AG04449 (cell line): ENCODE measurements at regions not wholly inside any gene's neighbourhood (a gene's known extent, or its start where the extent isn't known, plus 50 kb on each side); places are given as distances from the start of the nearest gene placed in this dataset.
A peak's percentile ranks its signal among the peaks of the same experiment; 100 is the strongest.

Source experiments
- CTCF ChIA-PET: fragments of 350-600 bp; formaldehyde crosslinking; extraction: SDS; loops from one replicate; lab custom pipeline; 2021; ENCODE audit warnings: antibody characterized with exemption; lab: Yijun Ruan, JAX
- POLR2A ChIA-PET: fragments of 400-600, 350-600 bp; formaldehyde crosslinking; extraction: SDS; loops from one replicate; lab custom pipeline; 2020; ENCODE audit warnings: antibody characterized with exemption, inconsistent platforms; lab: Yijun Ruan, JAX
- DNase-seq: peaks from one replicate; pipeline ENCODE4 v3.0.0-alpha.2; 2010; ENCODE audit warnings: low read depth, low spot score
- H3K4me3 ChIP-seq: 2 replicates; pipeline ENCODE4 v1.5.1; 2011; ENCODE audit warnings: low read depth, mild to moderate bottlenecking, control low read depth, low read length
- CTCF ChIP-seq: IDR thresholded peaks from one replicate; pipeline ENCODE4 v1.5.1; 2011; ENCODE audit warnings: mild to moderate bottlenecking, moderate library complexity, low read length, control low read depth, inconsistent platforms; ENCODE audit not compliant: insufficient read depth; ENCODE audit errors: missing control alignments

GRCh38 chr5:142475102-142475513 is 150.3 kb upstream of the SPRY4 start:
- no peak for TF ChIP-seq CTCF
- CTCF ChIA-PET: no interaction called here
- H3K4me3 ChIP-seq: no peak overlapping the region
- DNase-seq: no peak
- POLR2A ChIA-PET: no interaction called here

- ChIA-PET POLR2A (interaction anchor here (0.7 kb wide), 1 partner anchor 157 kb away, joined by 3 read pairs; no protein-coding TSS in a partner anchor), CTCF (interaction anchor here (0.7 kb wide), 1 partner anchor 149 kb away, joined by 3 read pairs; no protein-coding TSS in a partner anchor)
- no peak for DNase-seq
- no peak overlapping the region for H3K4me3 ChIP-seq
- no peak for TF ChIP-seq CTCF
Observed at GRCh38 chr5:142474431-142475094, 149.7 kb upstream of the SPRY4 start.

DNA sequence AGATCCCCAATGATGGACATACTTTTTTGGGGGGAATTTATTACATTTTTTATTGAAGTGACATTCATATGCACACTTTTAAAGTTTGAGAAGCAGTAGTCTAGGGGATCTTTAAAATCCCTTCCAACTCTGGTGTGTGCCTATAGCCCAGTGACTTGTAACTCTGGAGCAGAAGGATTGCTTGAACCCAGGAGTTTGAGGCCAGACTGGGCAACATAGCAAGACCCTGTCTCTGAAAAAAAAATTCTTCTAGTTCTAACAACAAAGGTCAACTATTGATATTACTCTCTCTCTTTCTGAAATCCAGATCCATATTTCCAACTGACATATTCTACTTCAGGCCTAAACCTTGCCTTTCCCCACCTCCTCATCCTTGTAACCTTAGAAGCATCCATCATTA is 148.2 kb upstream of the SPRY4 start:
- ChIA-PET CTCF (interaction anchor here (0.6 kb wide), 1 partner anchor 226 kb away, joined by 3 read pairs; no protein-coding TSS in a partner anchor), POLR2A (no interaction called here)
- H3K4me3 ChIP-seq: no peak overlapping the region
- TF ChIP-seq CTCF: no peak
- no peak for DNase-seq

- POLR2A ChIA-PET: interaction anchor here (0.6 to 1.2 kb wide), 3 partner anchors 46 to 148 kb away, joined by 3 to 5 read pairs (median 3); partner anchors contain the start of gene SPRY4
- CTCF ChIA-PET: interaction anchor here (0.7 kb wide), 1 partner anchor 321 kb away, joined by 3 read pairs; no protein-coding TSS in a partner anchor
- no peak for TF ChIP-seq CTCF
- H3K4me3 ChIP-seq: no peak overlapping the region
- DNase-seq: peak; percentile 61
Observed at GRCh38 chr5:142472306-142472951, 147.6 kb upstream of the SPRY4 start.

GRCh38 chr5:142466195-142466971 is 141.6 kb upstream of the SPRY4 start:
- POLR2A ChIA-PET: no interaction called here
- DNase-seq: no peak
- no peak for TF ChIP-seq CTCF
- H3K4me3 ChIP-seq: no peak overlapping the region
- CTCF ChIA-PET: interaction anchor here (0.9 kb wide), 1 partner anchor 44 kb away, joined by 3 read pairs; no protein-coding TSS in a partner anchor
